HG02970 (cell line): ENCODE measurements at regions not wholly inside any gene's neighbourhood (a gene's known extent, or its start where the extent isn't known, plus 50 kb on each side); places are given as distances from the start of the nearest gene placed in this dataset.
"Not testable (repeated sequence)": the region's sequence is repeated elsewhere in the genome, so short reads cannot be mapped to it uniquely, and the experiment has no call there.

Experiments used
- ATAC-seq: cut with Tn5 transposase; IDR thresholded peaks from one replicate; pipeline ENCODE4 v1.9.1; 2021; ENCODE audit warnings: mild to moderate bottlenecking, moderate library complexity, moderate number of reproducible peaks; ENCODE audit not compliant: unreplicated experiment, low FRiP score

GRCh38 chrX:96483647-96484160, 200.9 kb upstream of the DIAPH2 start:
- ATAC-seq: no peak

- not testable (repeated sequence) for ATAC-seq
Measured at GRCh38 chrX:96486687-96487086, 198.0 kb upstream of the DIAPH2 start.

GRCh38 chrX:96502507-96502906, 182.1 kb upstream of the DIAPH2 start:
- ATAC-seq: no peak

- not testable (repeated sequence) for ATAC-seq
Measured at GRCh38 chrX:96529386-96529785, 155.3 kb upstream of the DIAPH2 start.

- ATAC-seq: no peak
Measured at GRCh38 chrX:96538104-96538725, 146.4 kb upstream of the DIAPH2 start.

- no peak for ATAC-seq
Measured at GRCh38 chrX:96540111-96540631, 144.5 kb upstream of the DIAPH2 start.

- not testable (repeated sequence) for ATAC-seq
Measured at GRCh38 chrX:96546281-96546680, 138.4 kb upstream of the DIAPH2 start.

GRCh38 chrX:96551322-96551872, 133.2 kb upstream of the DIAPH2 start:
- no peak for ATAC-seq

- ATAC-seq: no peak
Measured at GRCh38 chrX:96556886-96557285, 127.8 kb upstream of the DIAPH2 start.

- ATAC-seq: not testable (repeated sequence)
Measured at GRCh38 chrX:96561129-96561528, 123.5 kb upstream of the DIAPH2 start.

- ATAC-seq: no peak
Measured at GRCh38 chrX:96563646-96564045, 121.0 kb upstream of the DIAPH2 start.

- no peak for ATAC-seq
Measured at GRCh38 chrX:96564595-96564994, 120.0 kb upstream of the DIAPH2 start.

- no peak for ATAC-seq
Measured at GRCh38 chrX:96566878-96567277, 117.8 kb upstream of the DIAPH2 start.

- ATAC-seq: no peak
Measured at GRCh38 chrX:96568071-96568470, 116.6 kb upstream of the DIAPH2 start.

- no peak for ATAC-seq
Measured at GRCh38 chrX:96569034-96569433, 115.6 kb upstream of the DIAPH2 start.

GRCh38 chrX:96575011-96575410, 109.6 kb upstream of the DIAPH2 start:
- ATAC-seq: no peak

GRCh38 chrX:96576368-96576767, 108.3 kb upstream of the DIAPH2 start:
- ATAC-seq: no peak

GRCh38 chrX:96578781-96579180, 105.9 kb upstream of the DIAPH2 start:
- ATAC-seq: no peak

GRCh38 chrX:96579252-96579651, 105.4 kb upstream of the DIAPH2 start:
- no peak for ATAC-seq

- no peak for ATAC-seq
Measured at GRCh38 chrX:96590403-96590802, 94.2 kb upstream of the DIAPH2 start.

GRCh38 chrX:96591421-96591820, 93.2 kb upstream of the DIAPH2 start:
- no peak for ATAC-seq

- not testable (repeated sequence) for ATAC-seq
Measured at GRCh38 chrX:96597847-96598246, 86.8 kb upstream of the DIAPH2 start.
